ENCODE measurements at regions not wholly inside any gene's neighbourhood (a gene's known extent, or its start where the extent isn't known, plus 50 kb on each side); places are given as distances from the start of the nearest gene placed in this dataset.

DNA sequence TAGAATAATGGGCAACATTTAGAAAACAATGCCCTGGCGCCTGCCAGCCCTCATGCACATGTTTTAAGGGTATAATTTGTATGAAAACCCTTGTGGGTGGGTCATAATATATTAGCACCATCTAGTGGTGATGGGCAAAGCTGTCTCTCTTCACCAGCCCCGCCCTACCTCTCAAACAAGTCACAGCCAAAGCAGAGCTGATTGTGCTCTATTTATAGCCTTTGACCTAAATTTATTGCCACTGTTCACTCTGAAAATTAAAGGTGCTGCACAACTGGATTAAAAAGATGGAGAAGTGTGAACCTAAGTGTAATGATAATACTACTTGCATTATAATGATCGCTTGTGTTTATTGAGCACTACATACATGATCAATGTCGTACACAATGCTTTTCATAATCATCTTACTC lies 131.9 kb upstream of the ANKH start:
- TF ChIP-seq, protein P1, sequence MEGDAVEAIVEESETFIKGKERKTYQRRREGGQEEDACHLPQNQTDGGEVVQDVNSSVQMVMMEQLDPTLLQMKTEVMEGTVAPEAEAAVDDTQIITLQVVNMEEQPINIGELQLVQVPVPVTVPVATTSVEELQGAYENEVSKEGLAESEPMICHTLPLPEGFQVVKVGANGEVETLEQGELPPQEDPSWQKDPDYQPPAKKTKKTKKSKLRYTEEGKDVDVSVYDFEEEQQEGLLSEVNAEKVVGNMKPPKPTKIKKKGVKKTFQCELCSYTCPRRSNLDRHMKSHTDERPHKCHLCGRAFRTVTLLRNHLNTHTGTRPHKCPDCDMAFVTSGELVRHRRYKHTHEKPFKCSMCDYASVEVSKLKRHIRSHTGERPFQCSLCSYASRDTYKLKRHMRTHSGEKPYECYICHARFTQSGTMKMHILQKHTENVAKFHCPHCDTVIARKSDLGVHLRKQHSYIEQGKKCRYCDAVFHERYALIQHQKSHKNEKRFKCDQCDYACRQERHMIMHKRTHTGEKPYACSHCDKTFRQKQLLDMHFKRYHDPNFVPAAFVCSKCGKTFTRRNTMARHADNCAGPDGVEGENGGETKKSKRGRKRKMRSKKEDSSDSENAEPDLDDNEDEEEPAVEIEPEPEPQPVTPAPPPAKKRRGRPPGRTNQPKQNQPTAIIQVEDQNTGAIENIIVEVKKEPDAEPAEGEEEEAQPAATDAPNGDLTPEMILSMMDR (IDR thresholded peaks at IDR 0.05) = peak; percentile 71 to 84 (median 79)
- TF ChIP-seq POLR2A (IDR thresholded peaks at IDR 0.05) = no peak
- no peak for TF ChIP-seq EP300 (IDR thresholded peaks at IDR 0.05)
